ENCODE measurements at regions not wholly inside any gene's neighbourhood (a gene's known extent, or its start where the extent isn't known, plus 50 kb on each side); places are given as distances from the start of the nearest gene placed in this dataset.

- H3K4me3 ChIP-seq (ENCODE audit: low read length): no peak overlapping the region
- H3K27me3 ChIP-seq (ENCODE audit: control insufficient read depth, insufficient read depth, low read length): no peaks in the 10 kb centered on the region
- no peaks in the 10 kb centered on the region for H3K9me3 Mint-ChIP-seq
- no peaks in the 10 kb centered on the region for H3K27me3 Mint-ChIP-seq (ENCODE audit: low read depth in 2 of 2)
- no peaks in the 10 kb centered on the region for H3K9me3 ChIP-seq (ENCODE audit: control insufficient read depth, insufficient read depth, low read length)
- ATAC-seq (no peak), DNase-seq (no peak)
- WGBS (ENCODE audit: insufficient coverage): 88% methylated on average over 4 of the region's 4 CpGs
- no peak for TF ChIP-seq CTCF (IDR thresholded peaks at IDR 0.05)
- H3K36me3 Mint-ChIP-seq: no peaks in the 10 kb centered on the region
- peak overlapping the region; percentile 100 for H3K27ac Mint-ChIP-seq
- peaks cover 73% of the 10 kb centered on the region for H3K4me1 ChIP-seq (ENCODE audit: control insufficient read depth, insufficient read depth, low read length)
- no peaks in the 10 kb centered on the region for H3K36me3 ChIP-seq (ENCODE audit: control insufficient read depth, insufficient read depth, low read length)
- peak overlapping the region; percentile 95 for H3K27ac ChIP-seq (ENCODE audit: low read length)
- H3K4me3 Mint-ChIP-seq: no peak overlapping the region
- peaks cover 53 to 57% of the 10 kb centered on the region in 2 donors for H3K4me1 Mint-ChIP-seq
- intact Hi-C loops (cut with micrococcal nuclease): no loop called here
Observed at GRCh38 chr14:49997991-49998390, 105.1 kb downstream of the ARF6 start.

- DNase-seq (peak; percentile 77 to 85), ATAC-seq (peak; percentile 44 to 77 (median 66))
- TF ChIP-seq CTCF (IDR thresholded peaks at IDR 0.05): no peak
- Mint-ChIP-seq H3K4me1 (peaks cover 60 to 63% of the 10 kb centered on the region in 2 donors), H3K36me3 (no peaks in the 10 kb centered on the region), H3K27me3 (ENCODE audit: low read depth in 2 of 2) (no peaks in the 10 kb centered on the region), H3K27ac (peak overlapping the region; percentile 100), H3K9me3 (no peaks in the 10 kb centered on the region), H3K4me3 (peak overlapping the region; percentile 78)
- 8% methylated on average over 5 of the region's 5 CpGs for whole genome bisulfite sequencing (ENCODE audit: insufficient coverage)
- Histone ChIP-seq H3K27me3 (ENCODE audit: control insufficient read depth, insufficient read depth, low read length) (no peaks in the 10 kb centered on the region), H3K4me1 (ENCODE audit: control insufficient read depth, insufficient read depth, low read length) (peaks cover 73% of the 10 kb centered on the region), H3K9me3 (ENCODE audit: control insufficient read depth, insufficient read depth, low read length) (no peaks in the 10 kb centered on the region), H3K36me3 (ENCODE audit: control insufficient read depth, insufficient read depth, low read length) (no peaks in the 10 kb centered on the region), H3K4me3 (ENCODE audit: low read length) (no peak overlapping the region), H3K27ac (ENCODE audit: low read length) (peak overlapping the region; percentile 95)
- intact Hi-C loops (cut with micrococcal nuclease): loop anchor here (1.0 kb wide), 3 partner anchors 26 to 131 kb away; no protein-coding TSS in a partner anchor
Observed at GRCh38 chr14:49999146-49999761, 106.4 kb downstream of the ARF6 start.

- H3K9me3 Mint-ChIP-seq: no peaks in the 10 kb centered on the region
- no peak overlapping the region for H3K4me3 ChIP-seq (ENCODE audit: low read length)
- H3K27me3 Mint-ChIP-seq (ENCODE audit: low read depth in 2 of 2): no peaks in the 10 kb centered on the region
- no peaks in the 10 kb centered on the region for H3K36me3 Mint-ChIP-seq
- no peak for TF ChIP-seq CTCF (IDR thresholded peaks at IDR 0.05)
- intact Hi-C loops (cut with micrococcal nuclease): loop anchor here (1.0 to 5.0 kb wide), 5 partner anchors 27 to 362 kb away; partner anchors contain the start of genes DMAC2L and L2HGDH
- H3K27me3 ChIP-seq (ENCODE audit: control insufficient read depth, insufficient read depth, low read length): no peaks in the 10 kb centered on the region
- peak in 1 of 2 donors; percentile 39 for DNase-seq
- peak overlapping the region; percentile 78 for H3K4me3 Mint-ChIP-seq
- peak overlapping the region; percentile 100 for H3K27ac Mint-ChIP-seq
- peaks cover 60 to 64% of the 10 kb centered on the region in 2 donors for H3K4me1 Mint-ChIP-seq
- no peaks in the 10 kb centered on the region for H3K36me3 ChIP-seq (ENCODE audit: control insufficient read depth, insufficient read depth, low read length)
- ATAC-seq: no peak
- 39% methylated on average over 13 of the region's 13 CpGs for WGBS (ENCODE audit: insufficient coverage)
- peak overlapping the region; percentile 95 for H3K27ac ChIP-seq (ENCODE audit: low read length)
- peaks cover 73% of the 10 kb centered on the region for H3K4me1 ChIP-seq (ENCODE audit: control insufficient read depth, insufficient read depth, low read length)
- no peaks in the 10 kb centered on the region for H3K9me3 ChIP-seq (ENCODE audit: control insufficient read depth, insufficient read depth, low read length)
Observed at GRCh38 chr14:49999826-50000379, 107.0 kb downstream of the ARF6 start.

Measured in natural killer cell (primary cell).